ENCODE measurements at regions not wholly inside any gene's neighbourhood (a gene's known extent, or its start where the extent isn't known, plus 50 kb on each side); places are given as distances from the start of the nearest gene placed in this dataset.

DNA sequence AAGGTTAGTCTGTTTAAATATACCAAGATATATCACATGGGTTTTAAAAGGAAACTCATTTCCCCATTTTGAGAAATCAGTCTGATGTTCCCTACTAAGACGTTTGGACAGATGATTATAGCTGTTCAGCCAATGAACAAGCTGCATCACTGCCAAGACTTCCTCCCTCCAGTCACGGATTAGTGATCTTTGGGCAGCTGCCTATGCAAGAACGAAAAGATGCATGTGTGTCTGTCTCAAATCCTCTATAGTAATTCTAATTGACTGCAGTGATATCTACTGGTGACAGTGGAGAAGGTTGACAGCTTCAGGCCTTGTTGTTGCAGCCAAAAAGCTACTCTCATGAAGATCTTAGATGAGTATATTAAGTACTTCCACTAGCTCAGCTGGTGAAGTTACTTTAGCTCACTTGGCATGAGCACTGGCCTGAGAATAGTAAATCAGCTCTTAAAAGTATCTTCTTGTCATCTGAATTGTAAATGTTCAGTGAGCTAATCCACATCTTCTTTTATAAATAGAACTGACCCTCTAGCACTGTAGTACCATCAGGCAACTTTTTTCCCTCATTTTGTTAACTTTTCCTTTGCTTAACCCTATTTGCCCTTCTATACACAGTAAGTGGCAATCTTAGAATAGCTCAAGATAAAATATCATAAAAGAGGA is 134.5 kb upstream of the PCDH10 start:
- TF ChIP-seq, protein P1, sequence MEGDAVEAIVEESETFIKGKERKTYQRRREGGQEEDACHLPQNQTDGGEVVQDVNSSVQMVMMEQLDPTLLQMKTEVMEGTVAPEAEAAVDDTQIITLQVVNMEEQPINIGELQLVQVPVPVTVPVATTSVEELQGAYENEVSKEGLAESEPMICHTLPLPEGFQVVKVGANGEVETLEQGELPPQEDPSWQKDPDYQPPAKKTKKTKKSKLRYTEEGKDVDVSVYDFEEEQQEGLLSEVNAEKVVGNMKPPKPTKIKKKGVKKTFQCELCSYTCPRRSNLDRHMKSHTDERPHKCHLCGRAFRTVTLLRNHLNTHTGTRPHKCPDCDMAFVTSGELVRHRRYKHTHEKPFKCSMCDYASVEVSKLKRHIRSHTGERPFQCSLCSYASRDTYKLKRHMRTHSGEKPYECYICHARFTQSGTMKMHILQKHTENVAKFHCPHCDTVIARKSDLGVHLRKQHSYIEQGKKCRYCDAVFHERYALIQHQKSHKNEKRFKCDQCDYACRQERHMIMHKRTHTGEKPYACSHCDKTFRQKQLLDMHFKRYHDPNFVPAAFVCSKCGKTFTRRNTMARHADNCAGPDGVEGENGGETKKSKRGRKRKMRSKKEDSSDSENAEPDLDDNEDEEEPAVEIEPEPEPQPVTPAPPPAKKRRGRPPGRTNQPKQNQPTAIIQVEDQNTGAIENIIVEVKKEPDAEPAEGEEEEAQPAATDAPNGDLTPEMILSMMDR (IDR thresholded peaks at IDR 0.05) = no peak
- TF ChIP-seq EP300 (IDR thresholded peaks at IDR 0.05) (no peak), POLR2A (IDR thresholded peaks at IDR 0.05) (no peak), POLR2AphosphoS5 (IDR thresholded peaks at IDR 0.05) (no peak)
- no peaks in the 10 kb centered on the region for H3K9me3 ChIP-seq
- no peak overlapping the region for H3K27ac ChIP-seq
- H3K4me1 ChIP-seq = no peaks in the 10 kb centered on the region
- H3K27me3 ChIP-seq = no peaks in the 10 kb centered on the region
- WGBS = 21% methylated on average over 3 of the region's 3 CpGs
- H3K36me3 ChIP-seq = no peaks in the 10 kb centered on the region
- no peak overlapping the region for H3K4me3 ChIP-seq
- no peak for DNase-seq (ENCODE audit: low spot score in 2 of 2)

DNA sequence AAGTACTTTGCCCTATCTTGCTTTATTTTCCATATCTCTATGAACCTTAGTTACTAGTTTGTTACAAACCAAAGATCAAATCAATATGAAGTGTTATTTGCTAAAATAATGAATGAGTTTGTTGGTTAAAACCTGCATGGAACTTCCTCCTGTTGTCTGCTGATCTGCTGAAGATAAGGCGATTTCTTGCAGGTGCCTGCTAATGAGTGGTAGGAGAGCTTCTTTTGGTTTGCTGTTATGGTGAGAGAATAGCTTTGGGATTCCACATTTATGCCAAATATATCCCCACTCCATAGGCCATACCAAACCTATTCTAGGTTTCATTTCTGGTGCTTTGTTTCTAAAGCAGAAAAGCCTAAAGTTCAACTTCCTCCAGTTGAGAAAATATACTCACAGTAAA is 103.8 kb upstream of the PCDH10 start:
- Histone ChIP-seq H3K36me3 (no peaks in the 10 kb centered on the region), H3K9me3 (peaks cover 8% of the 10 kb centered on the region), H3K4me1 (no peaks in the 10 kb centered on the region), H3K4me3 (no peak overlapping the region), H3K27ac (no peak overlapping the region), H3K27me3 (no peaks in the 10 kb centered on the region)
- DNase-seq (ENCODE audit: low spot score in 2 of 2) = no peak
- WGBS = 64% methylated on average over 1 of the region's 1 CpG
- TF ChIP-seq, protein P1 (IDR thresholded peaks at IDR 0.05) = no peak
- no peak for TF ChIP-seq POLR2A (IDR thresholded peaks at IDR 0.05)
- no peak for TF ChIP-seq POLR2AphosphoS5 (IDR thresholded peaks at IDR 0.05)
- TF ChIP-seq EP300 (IDR thresholded peaks at IDR 0.05) = no peak

DNA sequence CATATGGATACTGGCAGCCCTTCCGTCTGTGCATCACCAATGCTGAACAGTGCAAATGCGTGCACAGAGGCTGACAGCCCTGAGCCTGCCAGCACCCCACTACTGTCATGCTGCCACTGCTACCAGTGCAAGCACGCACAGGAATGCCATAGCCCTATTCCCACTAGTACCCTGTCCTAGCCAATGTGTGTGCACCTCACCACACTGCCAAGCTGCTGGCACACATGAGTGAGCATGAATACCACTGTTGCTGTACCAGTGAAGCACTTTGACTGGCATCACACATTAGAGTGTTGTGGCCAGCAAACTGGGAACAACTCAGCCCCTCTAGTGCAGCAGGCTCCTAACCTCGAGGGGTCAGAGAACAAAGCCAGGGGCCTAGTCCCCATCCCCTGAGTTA is 102.9 kb upstream of the PCDH10 start:
- no peak for DNase-seq (ENCODE audit: low spot score in 2 of 2)
- Histone ChIP-seq H3K27me3 (no peaks in the 10 kb centered on the region), H3K9me3 (peaks cover 8% of the 10 kb centered on the region), H3K4me1 (no peaks in the 10 kb centered on the region), H3K36me3 (no peaks in the 10 kb centered on the region), H3K27ac (no peak overlapping the region), H3K4me3 (no peak overlapping the region)
- TF ChIP-seq EP300 (IDR thresholded peaks at IDR 0.05) (no peak), POLR2AphosphoS5 (IDR thresholded peaks at IDR 0.05) (no peak), POLR2A (IDR thresholded peaks at IDR 0.05) (no peak)
- TF ChIP-seq, protein P1 (IDR thresholded peaks at IDR 0.05) = no peak
- WGBS = 91% methylated on average over 4 of the region's 4 CpGs

DNA sequence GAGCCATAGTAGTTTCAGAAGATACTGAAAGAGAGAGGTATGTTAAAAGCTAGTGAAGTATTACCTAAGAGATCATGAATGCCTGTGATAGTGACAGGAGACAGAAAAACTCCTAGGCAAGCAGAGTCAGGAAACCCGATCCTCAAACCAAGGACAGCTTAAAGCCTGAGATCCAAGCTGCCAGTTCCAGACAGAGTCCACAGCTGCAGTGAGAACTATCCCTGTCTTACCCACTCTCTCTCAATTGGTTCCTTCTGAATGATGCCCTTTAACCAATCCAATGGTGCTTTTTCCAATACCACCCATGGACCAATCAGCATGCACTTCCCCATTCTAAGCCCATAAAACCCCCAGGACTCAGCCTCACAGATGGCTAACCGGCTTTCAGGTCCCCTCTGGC is 90.4 kb upstream of the PCDH10 start:
- H3K36me3 ChIP-seq = no peaks in the 10 kb centered on the region
- H3K4me3 ChIP-seq = no peak overlapping the region
- H3K9me3 ChIP-seq = no peaks in the 10 kb centered on the region
- DNase-seq (ENCODE audit: low spot score in 2 of 2) = no peak
- no peak for TF ChIP-seq EP300 (IDR thresholded peaks at IDR 0.05)
- TF ChIP-seq POLR2AphosphoS5 (IDR thresholded peaks at IDR 0.05) = no peak
- no peak for TF ChIP-seq POLR2A (IDR thresholded peaks at IDR 0.05)
- TF ChIP-seq, protein P1 (IDR thresholded peaks at IDR 0.05) = no peak
- no peaks in the 10 kb centered on the region for H3K27me3 ChIP-seq
- 59% methylated on average over 2 of the region's 2 CpGs for WGBS
- H3K27ac ChIP-seq = no peak overlapping the region
- no peaks in the 10 kb centered on the region for H3K4me1 ChIP-seq

DNA sequence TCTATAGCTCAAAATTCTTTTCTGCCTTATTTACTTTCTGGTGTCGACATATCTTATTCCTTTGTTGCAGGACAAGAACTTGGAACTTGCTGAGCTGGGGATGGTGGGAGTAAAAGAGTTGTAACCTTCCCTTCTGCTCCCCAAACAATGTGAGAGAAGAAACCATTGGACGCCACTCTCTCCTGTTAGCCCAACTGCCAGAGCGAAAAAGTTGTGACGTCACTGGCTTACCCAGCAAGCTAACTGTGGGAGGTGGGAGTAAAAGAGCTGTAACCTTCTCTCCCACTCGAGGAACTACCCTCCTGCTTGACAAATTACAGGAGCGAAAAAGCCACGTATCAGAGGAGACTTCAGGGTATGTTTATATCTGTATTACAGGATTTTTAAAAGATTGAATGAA is 90.0 kb upstream of the PCDH10 start:
- Histone ChIP-seq H3K4me1 (no peaks in the 10 kb centered on the region), H3K9me3 (no peaks in the 10 kb centered on the region), H3K27me3 (no peaks in the 10 kb centered on the region), H3K27ac (no peak overlapping the region), H3K36me3 (no peaks in the 10 kb centered on the region), H3K4me3 (no peak overlapping the region)
- TF ChIP-seq POLR2AphosphoS5 (IDR thresholded peaks at IDR 0.05) = no peak
- TF ChIP-seq, protein P1 (IDR thresholded peaks at IDR 0.05) = no peak
- no peak for TF ChIP-seq POLR2A (IDR thresholded peaks at IDR 0.05)
- no peak for TF ChIP-seq EP300 (IDR thresholded peaks at IDR 0.05)
- WGBS = 87% methylated on average over 7 of the region's 7 CpGs
- DNase-seq (ENCODE audit: low spot score in 2 of 2) = no peak
